ENCODE measurements at regions not wholly inside any gene's neighbourhood (a gene's known extent, or its start where the extent isn't known, plus 50 kb on each side); places are given as distances from the start of the nearest gene placed in this dataset.
A peak's percentile ranks its signal among the peaks of the same experiment; 100 is the strongest.
"Not testable (repeated sequence)": the region's sequence is repeated elsewhere in the genome, so short reads cannot be mapped to it uniquely, and the experiment has no call there.

DNA sequence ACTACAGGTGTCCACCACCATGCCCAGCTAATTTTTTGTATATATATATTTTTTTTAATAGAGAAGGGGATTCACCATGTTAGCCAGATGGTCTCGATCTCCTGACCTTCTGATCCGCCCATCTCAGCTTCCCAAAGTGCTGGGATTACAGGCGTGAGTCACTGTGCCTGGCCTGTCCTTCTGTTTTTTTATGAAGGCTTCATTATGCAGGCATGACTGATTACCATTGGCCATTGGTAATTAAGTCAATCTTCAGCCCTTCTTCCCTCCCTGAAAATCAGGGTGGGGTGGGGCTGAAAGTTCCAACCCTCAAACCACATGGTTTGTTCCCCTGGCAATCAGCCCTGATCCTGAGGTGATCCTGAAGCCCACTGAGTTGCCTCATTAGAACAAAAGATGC, 336.9 kb downstream of the PTTG2 start:
- peaks cover 17 to 27% (median 21%) of the 10 kb centered on the region in 3 donors for H3K36me3 Mint-ChIP-seq
- H3K27me3 Mint-ChIP-seq (ENCODE audit: low read depth in 3 of 3) = peaks cover 2 to 9% (median 6%) of the 10 kb centered on the region in 3 donors
- H3K9me3 Mint-ChIP-seq = peaks cover 16 to 53% (median 38%) of the 10 kb centered on the region in 6 donors
- no peak overlapping the region for H3K4me3 Mint-ChIP-seq
- DNase-seq = no peak
- no peaks in the 10 kb centered on the region for H3K4me1 Mint-ChIP-seq
- no peak overlapping the region for H3K27ac Mint-ChIP-seq

DNA sequence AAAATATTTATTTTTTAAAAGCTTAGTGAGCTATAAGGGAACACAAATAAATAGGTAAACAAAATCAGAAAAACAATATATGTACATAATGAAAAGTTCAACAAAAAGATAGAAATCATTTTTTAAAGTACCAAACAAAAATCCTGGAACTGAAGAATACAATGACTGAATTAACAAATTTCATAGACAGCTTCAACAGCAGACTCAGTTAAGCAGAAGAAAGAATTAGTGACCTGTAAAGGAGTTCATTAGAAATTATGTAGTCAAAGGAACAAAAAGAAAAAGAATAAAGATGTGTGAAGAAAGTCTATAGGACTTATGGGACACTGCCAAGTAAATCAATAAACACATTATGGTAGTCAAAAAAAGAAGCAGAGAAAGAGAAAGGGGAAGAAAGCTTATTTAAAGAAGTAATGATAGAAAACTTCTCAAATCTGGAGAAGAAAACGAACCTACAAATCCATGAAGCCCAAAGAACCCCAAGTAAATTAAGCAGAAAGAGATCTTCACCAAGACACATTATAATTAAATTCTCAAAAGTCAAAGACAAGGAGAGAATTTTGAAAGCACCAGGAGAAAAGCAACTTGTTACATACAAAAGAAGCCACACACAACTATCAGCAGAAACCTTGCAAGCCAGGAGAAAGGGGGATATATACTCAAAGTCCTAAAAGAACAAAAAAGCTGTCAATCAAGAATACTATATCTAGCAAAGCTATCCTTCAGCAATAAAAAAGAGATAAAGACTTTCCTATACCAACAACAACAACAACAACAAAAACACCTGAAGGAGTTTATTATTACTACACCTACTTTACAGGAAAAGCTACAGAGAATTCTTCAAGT, 338.9 kb downstream of the PTTG2 start:
- Mint-ChIP-seq H3K36me3 (peaks cover 9 to 27% (median 18%) of the 10 kb centered on the region in 3 donors), H3K27me3 (ENCODE audit: low read depth in 3 of 3) (peaks cover 2 to 5% (median 3%) of the 10 kb centered on the region in 3 donors), H3K27ac (peak overlapping the region in 1 of 6 donors; percentile 12), H3K4me3 (no peak overlapping the region), H3K9me3 (peaks cover 15 to 40% (median 27%) of the 10 kb centered on the region in 6 donors), H3K4me1 (no peaks in the 10 kb centered on the region)
- DNase-seq = no peak

GRCh38 chr4:38302910-38303309, 342.7 kb downstream of the PTTG2 start:
- Mint-ChIP-seq H3K27me3 (ENCODE audit: low read depth in 3 of 3) (peaks cover 2 to 5% (median 3%) of the 10 kb centered on the region in 3 donors), H3K4me3 (no peak overlapping the region), H3K4me1 (peaks cover 9 to 11% of the 10 kb centered on the region in 2 donors), H3K9me3 (peaks cover 9 to 26% (median 17%) of the 10 kb centered on the region in 6 donors), H3K27ac (no peak overlapping the region), H3K36me3 (peaks cover 9 to 16% (median 14%) of the 10 kb centered on the region in 3 donors)
- DNase-seq = no peak

- not testable (repeated sequence) for H3K27me3 Mint-ChIP-seq (ENCODE audit: low read depth in 3 of 3); H3K36me3 Mint-ChIP-seq; H3K27ac Mint-ChIP-seq; DNase-seq; H3K4me3 Mint-ChIP-seq
- Mint-ChIP-seq H3K4me1 (peaks cover 10 to 15% of the 10 kb centered on the region in 2 donors), H3K9me3 (peaks cover under 1 to 15% (median 5%) of the 10 kb centered on the region in 6 donors)
Observed at GRCh38 chr4:38304460-38304859, 344.3 kb downstream of the PTTG2 start.

GRCh38 chr4:38306482-38307071, 346.4 kb downstream of the PTTG2 start:
- Mint-ChIP-seq H3K27ac (peak overlapping the region in 1 of 6 donors; percentile 32), H3K9me3 (peaks cover 0 to 5% (median 0%) of the 10 kb centered on the region in 6 donors), H3K4me3 (no peak overlapping the region), H3K27me3 (ENCODE audit: low read depth in 3 of 3) (peaks cover 5 to 8% (median 5%) of the 10 kb centered on the region in 3 donors), H3K4me1 (peaks cover 32 to 36% of the 10 kb centered on the region in 2 donors), H3K36me3 (peaks cover 0 to 3% (median 0%) of the 10 kb centered on the region in 3 donors)
- no peak for DNase-seq

DNA sequence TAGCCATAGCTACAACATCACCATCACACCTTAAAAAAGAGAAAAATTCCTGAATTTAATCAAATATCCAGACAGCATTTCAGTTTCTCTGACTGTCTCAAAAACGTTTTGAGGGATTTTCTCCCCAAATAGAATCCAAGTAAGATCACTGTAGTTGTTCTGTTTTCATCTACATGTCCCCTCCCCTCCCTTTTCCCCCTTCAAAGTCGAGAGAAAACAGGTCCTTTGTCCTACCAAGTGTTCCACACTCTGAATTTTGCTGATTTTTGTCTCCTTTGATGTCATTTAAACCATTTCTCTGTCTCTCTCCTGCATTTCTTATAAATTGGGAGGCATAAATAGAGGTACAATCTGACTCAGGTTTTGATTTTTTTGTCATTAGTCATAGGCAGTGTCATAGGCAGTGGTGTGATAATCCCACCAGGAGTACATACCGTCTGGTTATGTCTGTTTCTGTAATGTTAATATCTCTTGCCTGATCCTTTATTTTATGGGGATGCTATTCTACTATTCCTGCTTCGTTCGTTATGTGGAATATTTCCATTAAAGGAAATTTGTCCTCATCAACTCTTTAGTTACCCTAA, 348.6 kb downstream of the PTTG2 start:
- H3K36me3 Mint-ChIP-seq = no peaks in the 10 kb centered on the region
- H3K27me3 Mint-ChIP-seq (ENCODE audit: low read depth in 3 of 3) = peaks cover 5 to 8% (median 5%) of the 10 kb centered on the region in 3 donors
- no peak for DNase-seq
- no peak overlapping the region for H3K4me3 Mint-ChIP-seq
- no peak overlapping the region for H3K27ac Mint-ChIP-seq
- no peaks in the 10 kb centered on the region for H3K9me3 Mint-ChIP-seq
- H3K4me1 Mint-ChIP-seq = peaks cover 37 to 47% of the 10 kb centered on the region in 2 donors

- H3K27me3 Mint-ChIP-seq (ENCODE audit: low read depth in 3 of 3) = peaks cover 5 to 8% (median 5%) of the 10 kb centered on the region in 3 donors
- DNase-seq = no peak
- H3K9me3 Mint-ChIP-seq = no peaks in the 10 kb centered on the region
- H3K27ac Mint-ChIP-seq = peak overlapping the region in 1 of 6 donors; percentile 74
- no peak overlapping the region for H3K4me3 Mint-ChIP-seq
- no peaks in the 10 kb centered on the region for H3K36me3 Mint-ChIP-seq
- H3K4me1 Mint-ChIP-seq = peaks cover 41 to 50% of the 10 kb centered on the region in 2 donors
Observed at GRCh38 chr4:38309471-38309870, 349.3 kb downstream of the PTTG2 start.

DNA sequence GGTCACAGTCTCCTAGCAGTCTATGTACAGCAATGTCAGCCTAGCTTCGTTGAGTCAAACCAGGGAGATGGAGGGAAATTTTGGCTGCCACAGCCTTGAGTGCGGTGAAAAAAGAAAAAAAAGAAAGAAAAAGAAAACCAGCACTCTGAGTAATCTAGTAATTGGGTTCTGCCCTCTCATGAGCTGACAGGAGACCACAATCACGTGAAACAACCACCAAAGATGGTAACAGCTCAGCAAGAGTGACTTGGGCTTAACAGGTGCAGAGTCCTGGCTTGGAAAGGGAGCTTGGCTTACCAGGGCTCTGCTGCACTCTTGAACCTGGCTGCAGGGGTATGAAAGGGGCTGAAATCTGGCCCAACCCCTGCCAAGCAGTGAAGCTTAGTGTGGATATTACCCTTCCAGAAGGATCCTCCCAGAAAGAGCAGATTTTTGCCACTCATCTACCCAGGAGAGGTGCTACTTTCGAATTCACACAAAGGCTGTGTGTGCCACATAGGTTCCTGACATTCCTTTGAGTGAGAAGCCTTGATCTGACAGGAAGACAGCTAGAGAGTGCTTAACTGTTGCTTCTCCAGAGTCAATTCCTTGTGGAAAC, 350.3 kb downstream of the PTTG2 start:
- H3K27ac Mint-ChIP-seq = peak overlapping the region; percentile 74 to 89 (median 88)
- peak overlapping the region; percentile 54 to 78 (median 67) for H3K4me3 Mint-ChIP-seq
- H3K27me3 Mint-ChIP-seq (ENCODE audit: low read depth in 3 of 3) = peaks cover 5 to 11% (median 5%) of the 10 kb centered on the region in 3 donors
- peak; percentile 82 to 85 (median 83) for DNase-seq
- no peaks in the 10 kb centered on the region for H3K9me3 Mint-ChIP-seq
- no peaks in the 10 kb centered on the region for H3K36me3 Mint-ChIP-seq
- peaks cover 41 to 50% of the 10 kb centered on the region in 2 donors for H3K4me1 Mint-ChIP-seq

DNA sequence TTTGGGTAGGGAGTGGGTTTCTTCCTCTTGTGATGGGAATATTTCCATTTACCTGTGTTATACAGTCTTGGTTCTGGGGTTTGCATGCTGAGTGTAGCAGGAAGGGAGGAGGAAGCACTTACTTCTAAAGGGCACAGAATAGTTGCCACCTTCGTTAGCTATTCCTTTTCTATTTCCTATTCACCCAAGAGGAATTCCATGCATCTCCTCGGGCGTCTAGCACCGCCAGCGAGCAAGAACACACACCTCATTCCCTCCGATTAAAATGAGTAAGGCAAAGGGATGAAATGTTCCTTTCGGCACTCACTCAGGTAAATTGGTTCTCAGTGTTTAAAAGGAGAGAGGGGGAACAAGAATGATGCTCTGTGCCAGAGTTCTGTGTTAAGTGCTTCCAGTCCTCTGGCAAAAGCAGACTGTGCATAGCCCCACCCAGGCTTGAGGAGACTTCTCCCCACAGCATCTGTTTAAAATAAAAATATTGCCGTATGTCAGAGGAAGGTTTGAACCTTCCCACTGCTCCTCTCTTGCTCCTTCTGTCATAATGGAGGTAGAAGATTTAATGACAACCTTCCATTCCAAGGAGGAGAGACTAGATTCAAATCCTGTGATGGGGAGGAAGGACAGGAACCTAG, 351.4 kb downstream of the PTTG2 start:
- H3K9me3 Mint-ChIP-seq = no peaks in the 10 kb centered on the region
- H3K36me3 Mint-ChIP-seq = no peaks in the 10 kb centered on the region
- peaks cover 37 to 45% of the 10 kb centered on the region in 2 donors for H3K4me1 Mint-ChIP-seq
- H3K27ac Mint-ChIP-seq = peak overlapping the region in 3 of 6 donors; percentile 68 to 86 (median 74)
- peak overlapping the region in 3 of 5 donors; percentile 67 to 78 (median 73) for H3K4me3 Mint-ChIP-seq
- H3K27me3 Mint-ChIP-seq (ENCODE audit: low read depth in 3 of 3) = peaks cover 5 to 13% (median 5%) of the 10 kb centered on the region in 3 donors
- no peak for DNase-seq

GRCh38 chr4:38313175-38313574, 350.8 kb upstream of the KLF3 start:
- Mint-ChIP-seq H3K4me1 (peaks cover 36 to 42% of the 10 kb centered on the region in 2 donors), H3K9me3 (no peaks in the 10 kb centered on the region), H3K27me3 (ENCODE audit: low read depth in 3 of 3) (peaks cover 5 to 13% (median 6%) of the 10 kb centered on the region in 3 donors), H3K4me3 (no peak overlapping the region), H3K36me3 (no peaks in the 10 kb centered on the region), H3K27ac (no peak overlapping the region)
- DNase-seq = no peak

DNA sequence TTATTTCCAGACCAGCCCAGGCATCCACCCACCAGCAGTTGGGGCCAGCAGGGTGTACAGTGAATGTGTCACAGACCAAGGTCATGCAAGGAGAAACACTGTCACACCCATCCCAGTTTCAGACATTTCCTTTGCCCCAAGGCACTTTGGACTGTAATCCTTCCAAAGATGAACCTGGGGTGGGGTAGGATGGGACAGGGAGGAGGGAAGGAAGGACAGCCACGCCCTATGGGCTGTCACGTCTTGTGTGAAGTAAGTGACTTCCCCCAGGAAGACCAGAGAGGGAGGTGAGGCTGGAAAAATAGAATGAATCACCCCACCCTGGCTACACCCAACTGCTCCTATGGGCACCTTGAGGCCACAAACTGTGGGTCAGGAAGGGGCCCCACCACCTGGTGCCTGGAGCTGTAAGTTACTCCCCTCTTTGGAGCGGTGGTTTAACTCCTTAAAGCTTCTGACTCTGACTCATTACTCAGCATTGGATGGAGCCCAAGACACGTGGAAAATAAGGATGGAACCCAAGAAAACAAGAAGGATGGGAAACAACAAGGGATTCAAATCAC, 349.9 kb upstream of the KLF3 start:
- peaks cover 46 to 50% of the 10 kb centered on the region in 2 donors for H3K4me1 Mint-ChIP-seq
- H3K27ac Mint-ChIP-seq = peak overlapping the region in 1 of 6 donors; percentile 55
- no peak for DNase-seq
- H3K4me3 Mint-ChIP-seq = no peak overlapping the region
- H3K27me3 Mint-ChIP-seq (ENCODE audit: low read depth in 3 of 3) = peaks cover 5 to 13% (median 6%) of the 10 kb centered on the region in 3 donors
- no peaks in the 10 kb centered on the region for H3K9me3 Mint-ChIP-seq
- no peaks in the 10 kb centered on the region for H3K36me3 Mint-ChIP-seq

DNA sequence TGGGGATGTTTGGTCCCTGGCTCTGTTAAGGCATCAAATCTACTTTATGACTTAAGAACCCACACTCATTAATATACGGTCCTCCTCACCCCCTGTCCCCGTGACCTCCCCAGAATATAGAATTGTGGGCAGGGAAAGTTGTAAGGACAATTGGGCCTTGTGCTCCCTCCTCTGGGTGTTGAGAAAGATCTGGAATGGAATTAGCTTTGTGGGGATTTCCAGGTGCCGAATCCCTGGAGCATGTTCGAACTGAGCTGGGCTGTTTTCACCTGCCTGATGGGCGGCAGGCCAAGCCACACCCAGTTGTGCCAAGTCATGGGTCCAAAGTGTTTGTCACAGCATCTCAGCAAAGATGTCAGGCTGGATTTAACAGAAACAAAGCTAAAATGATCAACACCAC, 349.3 kb upstream of the KLF3 start:
- H3K27me3 Mint-ChIP-seq (ENCODE audit: low read depth in 3 of 3) = peaks cover 5 to 12% (median 7%) of the 10 kb centered on the region in 3 donors
- H3K4me3 Mint-ChIP-seq = no peak overlapping the region
- no peak for DNase-seq
- no peaks in the 10 kb centered on the region for H3K9me3 Mint-ChIP-seq
- no peak overlapping the region for H3K27ac Mint-ChIP-seq
- H3K4me1 Mint-ChIP-seq = peaks cover 48 to 50% of the 10 kb centered on the region in 2 donors
- H3K36me3 Mint-ChIP-seq = no peaks in the 10 kb centered on the region

- no peak for DNase-seq
- H3K27ac Mint-ChIP-seq = no peak overlapping the region
- no peaks in the 10 kb centered on the region for H3K9me3 Mint-ChIP-seq
- peaks cover 48 to 50% of the 10 kb centered on the region in 2 donors for H3K4me1 Mint-ChIP-seq
- no peaks in the 10 kb centered on the region for H3K36me3 Mint-ChIP-seq
- H3K27me3 Mint-ChIP-seq (ENCODE audit: low read depth in 3 of 3) = peaks cover 4 to 8% (median 6%) of the 10 kb centered on the region in 3 donors
- H3K4me3 Mint-ChIP-seq = no peak overlapping the region
Observed at GRCh38 chr4:38315286-38315685, 348.7 kb upstream of the KLF3 start.
